Naive thymus-derived CD4-positive, alpha-beta T cell (primary cell): ENCODE measurements at regions not wholly inside any gene's neighbourhood (a gene's known extent, or its start where the extent isn't known, plus 50 kb on each side); places are given as distances from the start of the nearest gene placed in this dataset.
A peak's percentile ranks its signal among the peaks of the same experiment; 100 is the strongest.

Experiments used
- ATAC-seq: fragments of 150-1000 bp; cut with Tn5 transposase; 2 replicates; pipeline ENCODE4 v1.10.0; 2021; ENCODE audit warnings: mild to moderate bottlenecking, moderate library complexity
- CTCF ChIA-PET: fragments of 350-600 bp; sonication (Branson Sonifier 250); formaldehyde crosslinking; loops from one replicate; lab custom pipeline; 2021; ENCODE audit warnings: antibody characterized with exemption; lab: Charles Lee
- POLR2A ChIA-PET: fragments of 350-600 bp; sonication (Branson Sonifier 250); formaldehyde crosslinking; loops from one replicate; lab custom pipeline; 2021; ENCODE audit warnings: antibody characterized with exemption, inconsistent platforms; lab: Charles Lee
- DNase-seq, 9 donors: peaks; one replicate each; pipeline versions ENCODE4 v3.0.0 to v3.0.0-alpha.2; 2020 to 2022; ENCODE audit warnings: mixed read lengths in 1 of 9
- H3K27ac ChIP-seq: one replicate; pipeline ENCODE4 v1.7.0; 2013; ENCODE audit warnings: mild to moderate bottlenecking, low read depth, low read length, moderate library complexity
- H3K27me3 ChIP-seq, 2 donors: one replicate each; pipeline ENCODE4 v1.7.0; 2013; ENCODE audit warnings: low read length in 2 of 2, mild to moderate bottlenecking in 2 of 2, moderate library complexity in 2 of 2; ENCODE audit not compliant: control insufficient read depth in 2 of 2, insufficient read depth in 2 of 2
- H3K36me3 ChIP-seq, 3 experiments: 1 replicate in 2 of 3; 2 replicates in 1 of 3; pipeline ENCODE4 v1.7.0; 2013; ENCODE audit warnings: low read length in 3 of 3, mild to moderate bottlenecking in 3 of 3, moderate library complexity in 1 of 3; ENCODE audit not compliant: insufficient read depth in 3 of 3, control insufficient read depth in 2 of 3
- H3K4me1 ChIP-seq, 2 donors: one replicate each; pipeline ENCODE4 v1.7.0; 2013; ENCODE audit warnings: low read length in 2 of 2, mild to moderate bottlenecking in 2 of 2, moderate library complexity in 1 of 2; ENCODE audit not compliant: control insufficient read depth in 2 of 2, insufficient read depth in 2 of 2
- H3K4me3 ChIP-seq: 2 replicates; pipeline ENCODE4 v1.7.0; 2013; ENCODE audit warnings: mild to moderate bottlenecking, low read length
- H3K9me3 ChIP-seq, 3 experiments: 1 replicate in 2 of 3; 2 replicates in 1 of 3; pipeline ENCODE4 v1.7.0; 2013; ENCODE audit warnings: low read length in 3 of 3; ENCODE audit not compliant: control insufficient read depth in 2 of 3
- H3K27ac Mint-ChIP-seq, 9 donors: one replicate each; pipeline ENCODE4 v1.8.0; 2020 to 2022; ENCODE audit warnings: mixed read lengths in 9 of 9, mild to moderate bottlenecking in 8 of 9, moderate library complexity in 5 of 9, inconsistent platforms in 2 of 9
- H3K27me3 Mint-ChIP-seq, 5 donors: one replicate each; pipeline ENCODE4 v1.8.0; 2021 to 2022; ENCODE audit warnings: mixed read lengths in 5 of 5, mild to moderate bottlenecking in 1 of 5
- H3K36me3 Mint-ChIP-seq, 5 donors: one replicate each; pipeline ENCODE4 v1.8.0; 2020 to 2022; ENCODE audit warnings: mixed read lengths in 5 of 5, mild to moderate bottlenecking in 3 of 5, inconsistent platforms in 1 of 5
- H3K4me1 Mint-ChIP-seq, 7 donors: one replicate each; pipeline ENCODE4 v1.8.0; 2020 to 2022; ENCODE audit warnings: mixed read lengths in 7 of 7, mild to moderate bottlenecking in 3 of 7, inconsistent platforms in 1 of 7
- H3K4me3 Mint-ChIP-seq, 10 donors: one replicate each; pipeline ENCODE4 v1.8.0; 2020 to 2022; ENCODE audit warnings: mild to moderate bottlenecking in 10 of 10, mixed read lengths in 10 of 10, moderate library complexity in 6 of 10, inconsistent platforms in 2 of 10
- H3K9me3 Mint-ChIP-seq, 11 donors: one replicate each; pipeline ENCODE4 v1.8.0; 2020 to 2022; ENCODE audit warnings: mixed read lengths in 11 of 11, mild to moderate bottlenecking in 4 of 11, inconsistent platforms in 1 of 11, moderate library complexity in 1 of 11
- intact Hi-C, 2 donors: fragments of 100-400 bp; cut with micrococcal nuclease; formaldehyde crosslinking; loops; one replicate each; pipeline ENCODE4 v1.15.1; 2023

DNA sequence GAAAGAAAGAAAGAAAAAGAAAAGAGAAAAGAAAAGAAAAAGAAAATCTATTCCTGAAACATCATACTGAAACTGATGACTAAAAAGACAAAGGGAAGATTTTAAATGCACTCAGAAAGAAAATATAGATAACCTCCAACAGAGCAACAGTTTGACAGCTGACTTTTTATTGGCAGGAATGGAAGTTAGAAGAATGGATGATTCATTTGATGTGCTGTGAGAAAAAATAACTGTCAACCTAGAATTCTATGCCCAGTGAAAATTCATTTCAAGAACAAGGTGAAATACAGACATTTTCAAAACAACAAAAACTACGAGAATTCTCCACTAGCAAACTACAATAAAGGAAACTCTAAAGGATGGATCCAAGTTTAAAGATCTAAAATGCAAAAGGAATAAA, 50.5 kb upstream of the HSPA12A start:
- no peak overlapping the region for H3K27ac ChIP-seq
- Mint-ChIP-seq H3K4me3 (no peak overlapping the region), H3K9me3 (no peaks in the 10 kb centered on the region), H3K4me1 (peaks cover 0 to 8% (median 7%) of the 10 kb centered on the region in 7 donors), H3K27ac (no peak overlapping the region), H3K27me3 (peaks cover 7 to 54% (median 45%) of the 10 kb centered on the region in 5 donors), H3K36me3 (no peaks in the 10 kb centered on the region)
- intact Hi-C loops: no loop called here
- H3K4me1 ChIP-seq: peaks cover 0 to 1% of the 10 kb centered on the region in 2 donors
- no peaks in the 10 kb centered on the region for H3K36me3 ChIP-seq
- no peaks in the 10 kb centered on the region for H3K9me3 ChIP-seq
- POLR2A ChIA-PET: no interaction called here
- no peak overlapping the region for H3K4me3 ChIP-seq
- CTCF ChIA-PET: no interaction called here
- ATAC-seq (no peak), DNase-seq (no peak)
- no peaks in the 10 kb centered on the region for H3K27me3 ChIP-seq

DNA sequence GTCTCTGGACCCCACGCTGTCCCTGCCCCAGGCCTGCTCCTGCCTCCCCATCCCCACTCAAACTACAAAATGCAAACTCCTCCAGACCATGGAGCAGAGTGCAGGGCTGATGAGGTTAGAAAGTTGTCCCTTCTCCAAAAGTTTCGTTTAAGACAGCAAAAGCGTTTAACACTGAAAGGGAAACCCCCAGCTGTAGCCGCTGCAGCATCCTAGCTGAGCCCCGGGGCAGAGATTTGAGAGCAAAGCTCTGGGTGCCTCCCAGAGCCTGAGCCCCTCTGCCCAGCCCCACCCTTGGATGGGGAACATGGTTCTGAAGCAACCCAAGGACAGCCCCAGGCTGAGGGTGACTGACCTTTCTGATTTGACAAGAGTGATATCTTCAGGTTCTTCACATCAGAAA, 52.8 kb upstream of the ENO4 start:
- Histone ChIP-seq H3K4me3 (no peak overlapping the region), H3K27me3 (no peaks in the 10 kb centered on the region), H3K9me3 (no peaks in the 10 kb centered on the region), H3K36me3 (no peaks in the 10 kb centered on the region), H3K27ac (no peak overlapping the region), H3K4me1 (no peaks in the 10 kb centered on the region)
- DNase-seq (no peak), ATAC-seq (no peak)
- no peak overlapping the region for H3K4me3 Mint-ChIP-seq
- H3K9me3 Mint-ChIP-seq: no peaks in the 10 kb centered on the region
- ChIA-PET POLR2A (no interaction called here), CTCF (interaction anchor here (1.2 to 2.6 kb wide), 5 partner anchors 9 to 386 kb away, joined by 3 to 27 read pairs (median 5); no protein-coding TSS in a partner anchor)
- H3K4me1 Mint-ChIP-seq: peaks cover 0 to 2% (median 0%) of the 10 kb centered on the region in 7 donors
- H3K36me3 Mint-ChIP-seq: no peaks in the 10 kb centered on the region
- peaks cover 4 to 46% (median 40%) of the 10 kb centered on the region in 5 donors for H3K27me3 Mint-ChIP-seq
- intact Hi-C loops: no loop called here
- H3K27ac Mint-ChIP-seq: no peak overlapping the region

DNA sequence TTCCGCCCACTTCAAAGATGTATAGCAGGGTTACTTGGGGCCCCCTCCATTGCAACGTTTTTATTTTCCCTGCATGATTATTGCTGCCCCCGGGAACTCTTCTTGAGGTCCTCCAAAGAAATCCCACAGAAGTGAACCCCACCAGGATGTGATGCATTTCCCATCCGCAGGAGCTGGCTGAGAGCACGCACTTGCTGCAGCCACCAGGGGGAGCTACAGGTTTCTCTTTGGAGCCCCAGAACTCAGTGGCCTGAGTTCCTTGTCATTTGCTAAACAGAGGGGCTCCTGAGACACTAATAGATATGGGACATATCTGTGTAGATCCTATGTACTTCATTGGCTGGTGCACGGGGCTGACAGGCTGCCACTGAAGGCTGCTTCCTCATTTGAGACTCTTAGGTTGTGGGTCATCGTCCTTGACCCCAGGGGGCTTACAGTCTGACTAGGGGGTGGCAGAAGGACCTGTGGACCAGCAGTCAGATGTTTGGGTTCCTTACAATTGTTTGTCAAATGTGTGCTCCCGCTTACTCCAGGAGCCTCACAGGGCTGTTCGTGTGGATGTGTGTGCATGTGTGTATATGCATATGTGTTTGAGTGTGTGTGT, 52.3 kb upstream of the ENO4 start:
- Histone ChIP-seq H3K9me3 (no peaks in the 10 kb centered on the region), H3K4me3 (no peak overlapping the region), H3K27me3 (no peaks in the 10 kb centered on the region), H3K27ac (no peak overlapping the region), H3K36me3 (no peaks in the 10 kb centered on the region), H3K4me1 (no peaks in the 10 kb centered on the region)
- Mint-ChIP-seq H3K9me3 (no peaks in the 10 kb centered on the region), H3K27me3 (peaks cover 4 to 41% (median 37%) of the 10 kb centered on the region in 5 donors), H3K4me1 (peaks cover 0 to 2% (median 0%) of the 10 kb centered on the region in 7 donors), H3K27ac (no peak overlapping the region), H3K4me3 (no peak overlapping the region), H3K36me3 (no peaks in the 10 kb centered on the region)
- DNase-seq (peak; percentile 36 to 68 (median 60)), ATAC-seq (peak; percentile 78)
- intact Hi-C loops: loop anchor here (1.0 kb wide), 2 partner anchors 378 to 379 kb away; no protein-coding TSS in a partner anchor
- POLR2A ChIA-PET: no interaction called here
- CTCF ChIA-PET: interaction anchor here (1.2 to 2.6 kb wide), 5 partner anchors 9 to 386 kb away, joined by 3 to 27 read pairs (median 5); no protein-coding TSS in a partner anchor

DNA sequence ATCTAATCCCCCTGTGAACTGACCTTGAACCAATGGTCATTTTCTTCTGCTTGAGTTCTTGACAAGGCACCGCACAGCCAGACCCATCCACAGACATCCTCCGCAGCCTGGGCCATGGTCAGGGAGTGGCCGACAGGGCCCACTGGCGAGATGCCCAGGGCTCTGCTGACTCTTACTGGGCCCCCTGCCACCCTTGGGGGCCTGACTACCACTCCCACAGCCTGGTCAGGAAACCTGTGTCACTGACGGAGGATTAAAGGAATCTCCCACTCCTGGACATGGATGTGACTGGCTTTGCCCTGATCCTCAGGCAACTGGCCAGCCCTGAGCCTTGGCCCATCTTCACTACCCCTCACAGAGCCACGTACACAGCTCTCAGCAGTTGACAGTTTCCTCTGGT, 50.4 kb upstream of the ENO4 start:
- Mint-ChIP-seq H3K9me3 (no peaks in the 10 kb centered on the region), H3K36me3 (no peaks in the 10 kb centered on the region), H3K27me3 (peaks cover 4 to 26% (median 24%) of the 10 kb centered on the region in 5 donors), H3K27ac (no peak overlapping the region), H3K4me3 (no peak overlapping the region), H3K4me1 (peaks cover 0 to 2% (median 0%) of the 10 kb centered on the region in 7 donors)
- ChIA-PET CTCF (interaction anchor here (2.7 kb wide), 1 partner anchor 376 kb away, joined by 15 read pairs; no protein-coding TSS in a partner anchor), POLR2A (no interaction called here)
- H3K27ac ChIP-seq: no peak overlapping the region
- H3K36me3 ChIP-seq: no peaks in the 10 kb centered on the region
- intact Hi-C loops: no loop called here
- H3K9me3 ChIP-seq: no peaks in the 10 kb centered on the region
- ATAC-seq: no peak
- no peak overlapping the region for H3K4me3 ChIP-seq
- DNase-seq: no peak
- no peaks in the 10 kb centered on the region for H3K27me3 ChIP-seq
- H3K4me1 ChIP-seq: no peaks in the 10 kb centered on the region
